ENCODE measurements at regions not wholly inside any gene's neighbourhood (a gene's known extent, or its start where the extent isn't known, plus 50 kb on each side); places are given as distances from the start of the nearest gene placed in this dataset.

DNA sequence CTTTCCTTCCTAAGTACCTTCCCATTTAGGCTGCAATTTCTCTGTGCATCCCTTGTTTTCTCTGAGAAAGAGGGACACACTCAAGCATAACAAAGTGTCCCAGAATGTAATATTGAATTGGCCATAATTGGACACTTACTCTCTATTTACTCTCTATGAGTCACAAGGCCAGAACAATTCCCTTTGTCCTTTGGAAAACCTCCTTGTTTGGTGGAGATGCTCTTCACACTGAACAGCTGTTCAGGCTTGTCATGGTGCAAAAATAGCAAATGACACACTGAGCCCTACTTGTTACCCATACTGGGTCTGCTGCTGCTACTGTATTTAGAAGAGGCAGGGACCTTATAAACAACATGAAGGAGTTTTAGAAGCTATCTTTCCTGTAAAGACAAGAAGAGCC, 1590.5 kb upstream of the TMEM132C start:
- TF ChIP-seq, protein P1, sequence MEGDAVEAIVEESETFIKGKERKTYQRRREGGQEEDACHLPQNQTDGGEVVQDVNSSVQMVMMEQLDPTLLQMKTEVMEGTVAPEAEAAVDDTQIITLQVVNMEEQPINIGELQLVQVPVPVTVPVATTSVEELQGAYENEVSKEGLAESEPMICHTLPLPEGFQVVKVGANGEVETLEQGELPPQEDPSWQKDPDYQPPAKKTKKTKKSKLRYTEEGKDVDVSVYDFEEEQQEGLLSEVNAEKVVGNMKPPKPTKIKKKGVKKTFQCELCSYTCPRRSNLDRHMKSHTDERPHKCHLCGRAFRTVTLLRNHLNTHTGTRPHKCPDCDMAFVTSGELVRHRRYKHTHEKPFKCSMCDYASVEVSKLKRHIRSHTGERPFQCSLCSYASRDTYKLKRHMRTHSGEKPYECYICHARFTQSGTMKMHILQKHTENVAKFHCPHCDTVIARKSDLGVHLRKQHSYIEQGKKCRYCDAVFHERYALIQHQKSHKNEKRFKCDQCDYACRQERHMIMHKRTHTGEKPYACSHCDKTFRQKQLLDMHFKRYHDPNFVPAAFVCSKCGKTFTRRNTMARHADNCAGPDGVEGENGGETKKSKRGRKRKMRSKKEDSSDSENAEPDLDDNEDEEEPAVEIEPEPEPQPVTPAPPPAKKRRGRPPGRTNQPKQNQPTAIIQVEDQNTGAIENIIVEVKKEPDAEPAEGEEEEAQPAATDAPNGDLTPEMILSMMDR (conservative IDR thresholded peaks at IDR 0.05), result no peak
- no peak for TF ChIP-seq ZFX (IDR thresholded peaks at IDR 0.05)
